IPS DF 4.7 (cell line): ENCODE measurements at regions not wholly inside any gene's neighbourhood (a gene's known extent, or its start where the extent isn't known, plus 50 kb on each side); places are given as distances from the start of the nearest gene placed in this dataset.
"Not testable (repeated sequence)": the region's sequence is repeated elsewhere in the genome, so short reads cannot be mapped to it uniquely, and the experiment has no call there.

ENCODE experiments used
- DNase-seq: peaks from one replicate; pipeline ENCODE4 v3.0.0-alpha.2; 2013; ENCODE audit warnings: low spot score; ENCODE audit errors: extremely low read depth

DNA sequence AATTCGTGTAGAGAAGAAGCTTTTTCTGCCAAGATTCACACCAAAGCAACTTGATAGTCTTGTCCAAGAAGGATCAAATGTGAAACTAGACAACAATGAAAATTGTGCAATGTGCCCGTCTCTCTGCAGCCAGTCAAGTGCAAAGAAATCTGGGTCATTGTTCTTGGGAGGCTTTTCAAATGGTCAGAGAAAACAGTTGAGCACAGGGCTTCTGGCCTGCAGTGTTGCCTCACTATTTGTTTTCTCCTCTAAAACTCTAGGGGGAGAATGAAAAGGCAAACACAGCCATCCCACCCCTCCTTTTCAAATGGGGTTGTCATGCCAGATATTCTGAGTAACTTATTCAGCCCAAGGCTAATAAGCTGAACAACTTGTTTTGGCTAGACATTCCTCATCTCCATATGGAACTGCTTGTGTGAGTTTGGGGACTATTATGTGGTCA lies 417.6 kb upstream of the CDIN1 start:
- DNase-seq = peak; percentile 14

DNA sequence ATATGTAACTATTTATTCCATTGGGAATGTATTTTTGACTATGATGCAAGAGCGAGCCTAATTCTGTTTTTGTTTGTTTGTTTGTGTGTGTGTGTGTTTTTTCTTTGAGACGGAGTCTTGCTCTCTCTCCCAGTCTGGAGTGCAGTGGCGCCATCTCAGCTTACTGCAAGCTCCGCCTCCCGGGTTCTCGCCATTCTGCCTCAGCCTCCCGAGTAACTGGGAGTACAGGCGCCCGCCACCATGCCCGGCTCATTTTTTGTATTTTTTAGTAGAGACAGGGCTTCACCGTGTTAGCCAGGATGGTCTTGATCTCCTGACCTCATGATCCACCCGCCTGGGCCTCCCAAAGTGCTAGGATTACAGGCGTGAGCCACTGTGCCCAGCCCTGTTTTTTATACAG lies 415.4 kb upstream of the CDIN1 start:
- DNase-seq = not testable (repeated sequence)

DNA sequence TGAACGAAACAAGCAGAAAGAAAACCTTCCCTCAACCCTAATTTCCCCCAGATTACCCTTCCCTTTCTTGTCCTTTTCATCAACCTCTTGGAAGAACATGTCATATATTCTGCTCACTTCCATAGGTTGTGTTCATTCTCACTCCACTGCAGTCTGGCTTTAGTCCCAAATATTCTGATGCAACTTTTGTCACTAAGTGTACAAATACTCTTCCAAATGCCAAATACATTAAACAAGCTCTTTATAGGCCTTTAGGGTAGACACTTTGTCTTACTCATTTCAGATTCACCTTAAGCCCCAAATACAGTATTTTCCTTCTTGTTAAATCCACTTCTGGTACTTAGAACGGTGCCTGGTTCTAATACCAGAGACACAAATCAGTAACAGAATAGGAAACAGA lies 406.5 kb upstream of the CDIN1 start:
- no peak for DNase-seq

DNA sequence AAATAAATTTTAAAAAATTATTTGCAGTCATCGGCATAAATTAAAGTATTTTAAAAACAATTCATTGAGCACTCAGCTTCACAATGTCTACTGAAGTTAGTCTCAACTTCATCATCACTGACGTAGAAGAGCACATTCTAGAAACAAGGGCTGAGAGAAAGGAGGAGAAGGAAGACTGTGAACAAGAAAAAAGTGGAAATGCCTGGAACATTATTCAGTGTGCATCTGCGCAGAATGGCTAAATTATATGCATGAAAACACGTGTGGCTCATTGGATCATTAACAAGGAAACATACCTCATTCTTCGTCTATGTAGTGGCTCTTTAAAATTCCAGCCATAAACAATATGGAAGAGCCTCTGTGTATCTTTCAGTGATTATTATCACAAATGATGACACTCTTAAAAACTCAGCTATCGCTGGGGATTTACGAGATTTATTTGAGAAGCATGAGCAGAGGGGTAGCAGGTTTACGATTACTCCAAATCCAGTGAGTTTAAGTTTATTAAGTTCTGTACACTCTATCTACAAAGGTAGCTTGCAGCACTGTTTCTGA lies 404.2 kb upstream of the CDIN1 start:
- no peak for DNase-seq

DNA sequence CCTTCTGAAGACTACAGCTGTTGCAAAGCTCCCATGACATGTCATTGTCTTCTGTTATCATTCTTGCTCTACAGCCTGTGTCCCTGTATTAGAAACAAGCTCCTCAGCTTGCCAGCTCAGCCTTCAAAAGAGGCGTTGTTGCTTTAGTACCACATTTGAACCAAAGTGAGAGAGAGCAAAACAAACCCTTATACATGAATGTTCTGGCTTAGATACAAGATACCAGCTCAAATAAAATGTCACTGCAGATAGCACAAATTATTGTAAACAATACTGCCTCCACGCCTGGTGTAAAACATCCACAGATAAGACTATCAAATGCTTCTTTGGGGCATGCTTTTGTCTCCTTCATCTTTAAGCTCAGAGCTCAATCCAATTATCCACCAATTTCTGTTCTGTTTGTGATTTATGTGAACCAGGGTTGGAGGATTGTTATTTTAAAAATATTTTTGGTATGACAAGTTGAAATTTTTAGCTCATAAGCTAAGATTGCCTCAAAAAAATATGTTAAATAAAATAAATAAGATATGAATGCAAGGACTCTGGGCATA lies 403.6 kb upstream of the CDIN1 start:
- DNase-seq = no peak

DNA sequence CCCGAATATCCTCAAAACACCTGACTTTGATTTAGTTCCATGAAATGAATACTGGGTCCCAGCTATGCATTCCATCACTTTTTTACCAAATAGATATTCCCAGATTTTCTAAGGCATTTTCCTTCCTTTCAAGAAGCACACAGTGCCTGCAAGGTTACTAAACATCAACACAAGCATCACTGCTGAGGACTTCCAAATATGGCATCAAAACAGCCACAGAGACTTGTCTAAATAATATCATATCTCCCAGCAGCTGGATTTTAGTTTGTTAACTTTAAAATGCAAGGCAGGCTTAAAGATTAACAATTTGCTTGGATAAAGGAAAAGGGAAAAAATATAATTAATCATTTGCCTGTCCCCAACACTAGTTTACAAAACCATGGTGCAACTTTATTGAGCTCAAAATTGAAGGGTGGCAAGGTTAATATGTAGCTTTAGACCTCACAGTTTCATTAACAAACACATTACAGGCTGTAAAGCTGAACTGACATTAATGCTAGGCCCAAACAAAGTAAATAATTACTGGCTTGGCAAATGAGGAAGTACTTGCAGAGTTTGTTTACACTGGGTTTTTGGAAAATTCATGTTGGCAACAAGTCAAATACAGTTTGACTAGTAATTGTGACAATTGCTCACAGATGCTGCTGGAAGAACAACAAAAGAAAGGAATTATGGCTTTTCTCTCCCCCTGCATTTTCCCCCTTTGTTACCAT lies 401.7 kb upstream of the CDIN1 start:
- DNase-seq = no peak

DNA sequence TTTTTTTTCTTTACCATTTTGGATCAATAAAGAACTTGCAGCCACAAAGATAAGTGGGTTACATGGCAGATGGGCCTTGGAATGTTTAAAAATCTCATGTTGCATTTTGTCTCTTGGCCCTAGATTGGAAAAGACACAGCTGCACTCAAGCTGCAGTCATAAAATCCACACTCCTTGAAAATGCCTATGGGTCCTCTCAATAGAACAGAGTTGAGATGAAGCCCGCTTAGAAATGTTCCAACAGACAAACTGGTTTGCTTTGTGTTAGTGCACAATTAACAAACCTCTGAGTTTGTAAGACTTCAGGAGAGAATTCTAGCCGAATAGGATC lies 401.2 kb upstream of the CDIN1 start:
- DNase-seq = no peak

DNA sequence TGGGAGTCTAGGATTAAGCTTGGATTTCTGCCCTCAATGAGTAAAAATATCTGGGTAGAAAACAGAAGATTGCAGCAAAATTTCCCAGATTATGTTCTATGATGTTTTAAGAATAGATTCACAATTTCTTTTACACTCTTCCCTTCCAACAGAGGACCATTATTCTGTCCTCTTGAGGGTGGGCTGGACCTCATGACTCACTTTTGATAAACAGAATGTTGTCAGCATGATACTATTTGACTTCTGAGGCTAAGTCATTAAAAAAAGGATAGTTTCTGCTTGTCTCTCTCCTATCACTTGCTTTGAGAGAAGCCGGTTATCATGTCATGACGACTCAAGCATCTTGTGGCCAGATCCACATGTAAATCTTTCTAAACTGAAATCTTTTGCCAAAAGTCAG lies 396.2 kb upstream of the CDIN1 start:
- no peak for DNase-seq

DNA sequence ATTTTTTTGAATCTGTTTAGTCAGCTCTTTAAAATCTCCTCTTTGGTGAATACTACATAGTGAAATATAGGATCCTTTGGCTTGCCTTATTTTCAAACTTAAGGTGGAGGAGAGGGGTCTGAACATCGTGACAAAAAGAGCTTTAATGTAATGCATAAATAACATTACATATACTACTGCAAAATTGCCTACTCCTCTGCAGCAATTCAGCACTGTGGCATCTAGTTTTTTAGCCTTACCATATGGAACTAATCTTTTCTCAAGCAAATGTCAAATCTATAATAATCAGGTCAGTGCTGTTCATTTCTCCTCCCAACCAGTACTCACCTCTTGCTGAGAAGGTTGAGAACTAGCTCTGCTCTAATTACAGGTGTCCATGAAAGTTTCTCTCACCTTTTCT lies 394.0 kb upstream of the CDIN1 start:
- DNase-seq = no peak

DNA sequence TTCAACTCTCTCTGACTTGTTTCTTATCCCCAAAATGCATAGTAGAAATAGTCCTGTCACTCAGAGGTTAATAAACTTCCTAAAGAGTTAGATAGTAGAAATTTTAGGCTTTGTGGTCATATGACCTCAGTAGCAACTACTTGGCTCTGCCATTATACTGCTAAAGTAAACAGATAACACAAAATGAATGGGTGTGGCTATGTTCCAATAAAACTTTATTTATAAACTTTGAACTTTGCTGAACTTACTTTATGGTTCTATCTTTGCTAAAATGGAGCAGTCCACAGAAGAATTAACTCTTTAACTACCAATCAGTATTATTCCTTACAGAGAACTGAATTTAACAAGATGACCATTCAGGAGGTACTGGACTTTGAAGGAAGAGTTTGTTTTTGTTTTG lies 393.6 kb upstream of the CDIN1 start:
- DNase-seq = no peak

DNA sequence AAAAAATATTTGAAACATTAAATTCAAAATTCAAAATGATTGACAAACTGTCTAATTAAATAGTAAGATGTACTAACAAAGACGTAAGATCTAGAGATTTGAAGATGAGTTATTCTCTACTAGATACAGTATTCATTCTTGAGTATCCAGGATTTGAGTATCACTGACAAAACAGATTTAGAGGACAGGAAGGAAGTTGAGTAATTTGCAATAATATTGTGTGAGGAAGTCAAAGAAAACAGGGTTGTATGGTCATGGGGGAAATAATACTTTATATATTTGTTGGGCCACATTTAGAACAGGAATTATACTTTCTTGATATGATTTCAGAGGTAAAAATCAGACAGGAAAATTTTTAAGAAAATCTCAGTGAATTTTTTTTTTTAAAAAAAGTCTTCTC lies 393.1 kb upstream of the CDIN1 start:
- DNase-seq = no peak

DNA sequence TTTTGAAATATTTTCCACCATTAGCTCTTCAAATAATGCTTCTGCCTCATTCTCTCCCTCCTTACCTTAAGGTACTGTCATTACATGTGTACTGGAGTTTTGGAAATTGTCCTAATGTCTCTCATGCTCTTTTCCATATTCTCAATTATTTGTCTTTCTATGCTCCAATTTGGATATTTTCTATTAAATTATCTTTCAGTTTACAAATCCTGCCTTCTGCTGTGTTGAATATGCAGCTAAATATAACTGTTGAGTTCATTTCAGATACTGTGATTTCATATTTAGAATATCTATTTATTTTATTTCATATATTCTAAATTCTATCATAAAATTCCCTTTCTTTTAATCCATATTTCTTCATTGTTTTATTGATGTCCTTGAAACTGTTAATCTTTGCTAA lies 388.0 kb upstream of the CDIN1 start:
- no peak for DNase-seq

DNA sequence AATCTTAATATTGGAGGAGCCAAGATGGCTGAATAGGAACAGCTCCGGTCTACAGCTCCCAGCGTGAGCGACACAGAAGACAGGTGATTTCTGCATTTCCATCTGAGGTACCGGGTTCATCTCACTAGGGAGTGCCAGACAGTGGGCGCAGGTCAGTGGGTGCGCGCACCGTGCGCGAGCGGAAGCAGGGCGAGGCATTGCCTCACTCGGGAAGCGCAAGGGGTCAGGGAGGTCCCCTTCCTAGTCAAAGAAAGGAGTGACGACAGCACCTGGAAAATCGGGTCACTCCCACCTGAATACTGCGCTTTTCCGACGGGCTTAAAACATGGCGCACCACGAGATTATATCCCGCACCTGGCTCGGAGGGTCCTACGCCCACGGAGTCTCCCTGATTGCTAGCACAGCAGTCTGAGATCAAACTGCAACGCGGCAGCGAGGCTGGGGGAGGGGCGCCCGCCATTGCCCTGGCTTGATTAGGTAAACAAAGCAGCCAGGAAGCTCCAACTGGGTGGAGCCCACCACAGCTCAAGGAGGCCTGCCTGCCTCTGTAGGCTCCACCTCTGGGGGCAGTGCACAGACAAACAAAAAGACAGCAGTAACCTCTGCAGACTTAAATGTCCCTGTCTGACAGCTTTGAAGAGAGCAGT lies 383.9 kb upstream of the CDIN1 start:
- not testable (repeated sequence) for DNase-seq

DNA sequence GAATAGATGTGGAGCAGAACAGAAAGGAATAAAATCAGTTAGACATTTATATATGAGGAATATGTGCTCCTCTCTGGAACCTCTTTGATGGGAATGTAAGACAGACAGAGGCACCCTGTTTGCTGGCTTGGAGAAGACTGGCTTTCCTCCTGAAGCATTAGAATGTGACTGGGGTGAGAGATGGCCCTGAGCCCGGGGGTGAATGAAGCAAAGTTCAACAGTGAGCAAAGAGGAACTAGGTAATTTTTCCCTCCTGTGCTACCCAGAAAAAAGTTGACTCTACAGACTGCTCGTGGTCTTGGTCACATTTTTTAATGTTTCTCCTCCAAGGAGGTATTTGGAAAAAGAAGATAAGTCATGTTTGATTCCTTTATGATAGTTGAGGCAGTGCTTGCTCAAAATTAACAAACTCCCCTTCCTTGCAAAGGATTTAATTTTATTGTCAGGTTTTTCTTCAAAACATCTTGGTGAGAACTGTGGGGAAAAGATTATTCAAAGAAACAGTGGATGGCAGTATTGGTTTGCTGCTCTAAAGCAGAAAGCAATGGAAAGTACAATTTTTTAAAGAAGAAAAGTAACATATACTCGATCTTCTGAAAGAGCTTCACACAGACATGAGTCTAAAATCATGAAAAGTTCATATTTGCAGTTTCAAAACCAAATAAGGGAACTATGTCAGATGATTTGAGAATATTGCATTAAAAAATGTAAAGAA lies 370.4 kb upstream of the CDIN1 start:
- no peak for DNase-seq

DNA sequence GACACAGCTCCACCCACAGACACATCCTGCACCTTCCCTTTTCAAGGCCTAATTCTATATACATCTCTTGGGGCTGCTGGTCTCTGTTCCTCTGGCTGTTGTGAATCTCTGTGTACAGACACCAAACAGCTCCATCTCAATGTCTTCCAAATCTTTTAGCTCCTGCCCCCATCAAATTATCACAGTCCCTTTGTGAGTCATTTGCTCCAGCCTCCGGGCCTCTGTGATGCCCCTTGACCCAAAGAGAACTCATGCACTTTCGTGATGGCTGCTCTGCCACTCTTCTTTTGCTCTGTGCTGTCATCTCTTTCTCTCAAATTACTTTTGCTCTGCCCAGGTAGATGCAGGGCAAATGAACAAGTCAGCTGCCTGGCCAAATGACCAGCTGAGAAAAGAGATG lies 369.0 kb upstream of the CDIN1 start:
- no peak for DNase-seq

DNA sequence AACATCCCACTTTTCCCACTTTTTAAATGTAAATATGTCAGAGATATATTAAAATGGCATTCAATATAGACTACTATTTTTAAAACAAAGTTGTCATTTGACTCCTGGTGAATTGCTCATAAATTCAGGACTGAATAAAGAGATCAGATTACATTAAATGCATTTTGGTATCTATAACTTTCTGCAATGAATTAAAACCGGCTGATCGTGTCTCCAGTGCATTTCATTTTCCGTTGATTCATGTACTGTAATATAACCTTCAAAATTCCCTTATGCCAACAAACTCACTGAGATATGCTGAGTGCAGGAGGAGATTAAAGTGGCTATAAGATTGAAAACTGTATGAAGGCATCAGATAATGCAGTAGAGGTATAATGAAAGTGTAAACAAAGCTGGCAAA lies 361.1 kb upstream of the CDIN1 start:
- no peak for DNase-seq

DNA sequence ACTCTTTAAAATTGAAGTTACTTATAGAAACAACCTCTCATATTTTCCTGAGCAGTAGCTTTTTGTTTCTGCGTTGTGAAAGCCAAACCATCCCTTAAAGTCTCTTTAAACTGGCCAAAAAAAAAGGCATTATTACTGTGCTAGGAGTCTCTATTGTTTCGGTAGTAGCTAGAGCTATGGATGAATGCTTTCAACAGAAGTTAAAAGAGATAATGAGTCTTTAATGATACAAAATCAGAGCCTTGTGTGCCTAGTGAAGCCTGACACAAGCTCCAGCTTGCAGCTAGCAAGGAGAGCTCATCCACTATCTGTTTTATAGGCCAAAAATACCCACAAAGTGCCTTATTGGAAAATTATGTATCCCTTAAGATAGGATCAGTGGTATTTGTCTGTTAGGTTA lies 360.4 kb upstream of the CDIN1 start:
- DNase-seq = no peak

DNA sequence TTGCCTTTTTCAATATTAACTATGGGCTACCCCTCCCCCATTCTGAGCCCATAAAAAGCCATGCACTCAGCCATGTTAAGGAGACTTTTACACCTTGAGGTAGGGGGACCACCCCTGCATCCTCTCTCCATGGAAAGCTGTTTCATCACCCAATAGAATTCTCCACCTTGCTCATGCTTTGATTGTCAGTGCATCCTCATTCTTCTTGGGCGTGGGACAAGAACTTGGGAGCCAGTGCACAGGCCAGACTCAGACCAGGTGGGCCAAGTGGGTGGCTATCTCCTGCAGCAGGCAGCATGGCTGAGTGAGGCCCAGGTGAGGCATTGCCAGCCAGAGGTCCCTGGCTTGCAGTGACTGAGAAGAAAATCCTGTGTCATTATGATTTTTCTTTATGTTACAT lies 357.4 kb upstream of the CDIN1 start:
- DNase-seq = no peak

DNA sequence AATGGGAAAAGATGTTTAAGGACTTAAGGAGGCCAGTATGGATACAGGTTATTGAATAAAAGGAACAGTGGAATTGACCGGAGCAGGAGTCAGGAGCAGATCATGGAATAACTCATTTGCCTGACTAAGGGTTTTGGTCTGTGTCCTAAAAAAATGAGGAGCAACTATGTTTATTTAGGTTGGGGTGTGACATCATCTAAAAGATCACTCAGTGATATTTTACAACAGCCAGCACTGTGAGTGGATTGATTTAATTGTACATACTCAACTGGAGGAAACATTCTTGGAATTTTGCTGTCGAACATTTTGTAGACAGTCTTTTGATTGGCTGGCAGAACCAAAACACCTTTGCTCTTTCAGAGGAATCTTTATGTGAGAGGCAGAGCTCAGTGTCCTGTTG lies 348.6 kb upstream of the CDIN1 start:
- DNase-seq = no peak

DNA sequence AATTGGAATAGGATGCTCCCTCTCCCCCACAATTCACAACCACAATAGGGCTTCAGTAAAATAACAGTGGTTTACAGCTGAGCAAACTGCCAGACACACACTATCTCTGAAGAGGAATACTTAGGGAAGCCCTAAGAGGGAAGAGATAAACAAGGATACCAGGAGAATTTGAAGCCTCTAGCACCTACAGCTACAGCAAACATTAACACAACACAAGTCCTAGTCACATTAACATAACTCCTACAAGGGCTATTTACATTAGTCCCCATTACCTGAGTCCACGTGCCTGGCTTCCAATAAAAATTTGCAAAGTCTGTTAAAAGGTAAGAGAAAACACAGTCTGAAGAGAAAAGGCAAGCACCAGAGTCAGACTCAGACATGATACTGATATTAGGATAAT lies 346.9 kb upstream of the CDIN1 start:
- DNase-seq = peak; percentile 38

DNA sequence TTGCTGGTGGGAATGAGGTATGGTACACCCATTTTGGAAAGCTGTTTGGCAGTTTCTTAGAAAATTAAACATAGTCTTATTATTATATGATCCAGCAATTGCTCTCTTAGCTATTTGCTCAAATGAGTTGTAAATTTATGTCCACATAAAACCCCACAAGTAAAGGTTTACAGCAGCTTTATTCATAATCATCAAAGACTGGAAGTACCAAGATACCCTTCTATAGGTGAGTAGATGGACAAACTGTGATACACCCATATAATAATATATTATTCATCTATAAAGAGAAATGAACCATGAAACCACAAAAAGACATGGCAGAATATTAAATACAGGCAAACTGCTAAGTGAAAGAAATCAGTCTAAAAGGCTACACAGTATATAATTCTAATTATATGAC lies 344.7 kb upstream of the CDIN1 start:
- DNase-seq = no peak

DNA sequence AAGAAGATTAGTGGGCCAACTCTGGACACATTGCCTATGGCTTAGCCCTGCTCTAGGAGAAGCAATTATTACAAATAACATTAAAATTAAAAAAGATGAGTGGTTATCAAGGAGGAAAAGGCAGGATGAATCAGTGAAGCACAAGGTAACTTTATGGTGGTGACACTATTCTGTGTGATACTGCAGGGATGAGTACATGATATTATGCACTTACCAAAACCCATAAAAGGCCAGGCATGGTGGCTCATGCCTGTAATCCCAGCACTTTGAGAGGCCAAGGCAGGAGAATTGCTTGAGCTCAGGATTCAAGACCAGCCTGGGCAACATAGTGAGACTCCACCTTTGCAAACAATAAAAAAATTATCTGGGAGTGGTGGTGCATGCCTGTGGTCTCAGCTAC lies 344.3 kb upstream of the CDIN1 start:
- no peak for DNase-seq
